Peyer's patch (tissue), 4 donors: ENCODE measurements at regions not wholly inside any gene's neighbourhood (a gene's known extent, or its start where the extent isn't known, plus 50 kb on each side); places are given as distances from the start of the nearest gene placed in this dataset.

Experiments
- DNase-seq, 3 donors: peaks; one replicate each; pipeline ENCODE4 v3.0.0-alpha.2; 2017 to 2019
- H3K27ac ChIP-seq, 4 donors: fragments of 200-600 bp; sonication (generic); one replicate each; pipeline ENCODE4 v1.5.1; 2016 to 2019
- H3K27me3 ChIP-seq, 2 donors: fragments of 200-600 bp; sonication (generic); one replicate each; pipeline ENCODE4 v1.5.1; 2019
- H3K36me3 ChIP-seq, 3 donors: fragments of 200-600 bp; sonication (generic); one replicate each; pipeline ENCODE4 v1.5.1; 2016 to 2019
- H3K4me1 ChIP-seq, 4 donors: fragments of 200-600 bp; sonication (generic); one replicate each; pipeline ENCODE4 v1.5.1; 2016 to 2019
- H3K4me3 ChIP-seq, 4 donors: fragments of 200-600 bp; sonication (generic); 1 replicate in 3 of 4; 2 replicates in 1 of 4; pipeline ENCODE4 v1.5.1; 2016 to 2019; ENCODE audit warnings: mild to moderate bottlenecking in 1 of 4
- H3K9me3 ChIP-seq, 4 donors: fragments of 200-600 bp; sonication (generic); one replicate each; pipeline ENCODE4 v1.5.1; 2016 to 2019; ENCODE audit warnings: mild to moderate bottlenecking in 1 of 4
- POLR2A ChIP-seq, 2 donors: fragments of 450-650 bp; IDR thresholded peaks; one replicate each; pipeline ENCODE4 v1.5.1; 2017; ENCODE audit warnings: antibody characterized with exemption in 2 of 2, mild to moderate bottlenecking in 2 of 2, moderate library complexity in 2 of 2
- TF ChIP-seq, protein P1 (sequence below), 6 experiments: fragments of 450-650 bp in 4 of 6; fragments of 200-600 bp in 2 of 6; sonication (generic) in 1 of 6; IDR thresholded peaks; one replicate each; pipeline ENCODE4 v1.5.1; 2017 to 2019; ENCODE audit warnings: antibody characterized with exemption in 6 of 6, mild to moderate bottlenecking in 3 of 6, moderate library complexity in 1 of 6

DNA sequence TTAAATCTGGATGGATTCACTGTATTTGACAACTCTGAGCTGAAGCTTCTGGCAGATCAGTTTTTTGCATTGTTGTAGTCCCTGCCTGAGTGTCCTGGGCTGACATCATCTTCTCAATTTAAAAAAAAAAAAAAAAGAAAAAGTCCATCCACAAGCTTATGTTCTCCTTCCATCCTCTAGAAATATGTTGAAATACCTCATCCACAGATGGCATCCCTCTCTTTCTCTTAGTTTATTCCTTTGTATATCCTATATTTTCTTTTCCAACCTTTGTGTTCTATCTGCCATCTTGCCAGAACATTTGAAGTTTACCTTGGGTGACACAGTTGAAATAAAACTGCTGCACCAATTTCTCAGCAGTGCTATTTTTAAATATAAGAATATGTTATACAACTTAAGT, 184.4 kb upstream of the PKN2 start:
- no peak for TF ChIP-seq POLR2A (IDR thresholded peaks at IDR 0.05)
- TF ChIP-seq, protein P1, sequence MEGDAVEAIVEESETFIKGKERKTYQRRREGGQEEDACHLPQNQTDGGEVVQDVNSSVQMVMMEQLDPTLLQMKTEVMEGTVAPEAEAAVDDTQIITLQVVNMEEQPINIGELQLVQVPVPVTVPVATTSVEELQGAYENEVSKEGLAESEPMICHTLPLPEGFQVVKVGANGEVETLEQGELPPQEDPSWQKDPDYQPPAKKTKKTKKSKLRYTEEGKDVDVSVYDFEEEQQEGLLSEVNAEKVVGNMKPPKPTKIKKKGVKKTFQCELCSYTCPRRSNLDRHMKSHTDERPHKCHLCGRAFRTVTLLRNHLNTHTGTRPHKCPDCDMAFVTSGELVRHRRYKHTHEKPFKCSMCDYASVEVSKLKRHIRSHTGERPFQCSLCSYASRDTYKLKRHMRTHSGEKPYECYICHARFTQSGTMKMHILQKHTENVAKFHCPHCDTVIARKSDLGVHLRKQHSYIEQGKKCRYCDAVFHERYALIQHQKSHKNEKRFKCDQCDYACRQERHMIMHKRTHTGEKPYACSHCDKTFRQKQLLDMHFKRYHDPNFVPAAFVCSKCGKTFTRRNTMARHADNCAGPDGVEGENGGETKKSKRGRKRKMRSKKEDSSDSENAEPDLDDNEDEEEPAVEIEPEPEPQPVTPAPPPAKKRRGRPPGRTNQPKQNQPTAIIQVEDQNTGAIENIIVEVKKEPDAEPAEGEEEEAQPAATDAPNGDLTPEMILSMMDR (IDR thresholded peaks at IDR 0.05) = no peak
- DNase-seq = no peak

DNA sequence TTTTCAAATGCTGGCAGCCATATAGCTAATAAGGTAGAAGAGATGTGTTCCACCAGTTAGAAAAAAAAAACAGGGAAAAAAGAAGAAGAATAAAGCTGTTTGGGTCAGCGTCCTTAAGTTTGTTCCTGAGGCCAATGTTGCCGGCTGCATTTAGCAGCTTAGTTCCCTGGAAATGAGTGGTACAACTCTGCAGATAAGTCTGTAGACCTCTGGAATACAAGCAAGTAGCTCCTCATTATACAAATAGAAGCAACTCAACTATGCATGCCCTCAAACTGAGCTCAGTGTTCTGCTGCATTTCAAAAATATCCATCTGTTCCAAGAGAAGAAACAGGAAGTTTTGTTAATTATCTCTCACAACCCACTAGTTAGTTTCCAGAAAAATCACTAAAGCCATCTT, 181.2 kb upstream of the PKN2 start:
- Histone ChIP-seq H3K27ac (no peak overlapping the region), H3K36me3 (no peaks in the 10 kb centered on the region), H3K9me3 (no peaks in the 10 kb centered on the region), H3K4me3 (no peak overlapping the region), H3K27me3 (no peaks in the 10 kb centered on the region), H3K4me1 (no peaks in the 10 kb centered on the region)
- DNase-seq = no peak
- TF ChIP-seq, protein P1 (IDR thresholded peaks at IDR 0.05) = no peak
- no peak for TF ChIP-seq POLR2A (IDR thresholded peaks at IDR 0.05)

More for the DNA sequence above, 184.4 kb upstream of the PKN2 start:
- Histone ChIP-seq H3K4me3 (no peak overlapping the region), H3K27me3 (no peaks in the 10 kb centered on the region), H3K27ac (no peak overlapping the region), H3K36me3 (no peaks in the 10 kb centered on the region), H3K9me3 (no peaks in the 10 kb centered on the region), H3K4me1 (no peaks in the 10 kb centered on the region)

DNA sequence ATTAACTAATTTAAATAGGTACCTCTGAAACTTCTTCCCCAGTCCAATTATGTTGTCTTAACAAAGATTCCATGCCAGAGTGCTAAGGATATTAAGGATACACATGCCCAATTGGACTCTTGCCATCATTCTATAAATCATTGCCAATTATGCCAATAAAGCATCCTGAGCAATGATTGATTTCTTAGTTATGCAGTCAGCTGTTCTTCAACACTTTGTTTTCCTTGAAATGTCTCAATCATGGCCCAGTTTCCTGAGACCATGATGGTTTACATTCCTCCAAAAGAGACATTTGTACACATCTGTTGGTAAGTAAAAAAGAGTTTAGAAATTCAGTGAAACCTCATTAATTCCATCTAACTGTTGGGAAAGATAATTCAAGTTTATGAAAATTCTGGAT, 180.4 kb upstream of the PKN2 start:
- no peak overlapping the region for H3K27ac ChIP-seq
- H3K4me1 ChIP-seq = no peaks in the 10 kb centered on the region
- H3K27me3 ChIP-seq = no peaks in the 10 kb centered on the region
- no peak for DNase-seq
- no peak overlapping the region for H3K4me3 ChIP-seq
- no peaks in the 10 kb centered on the region for H3K36me3 ChIP-seq
- TF ChIP-seq, protein P1 (IDR thresholded peaks at IDR 0.05) = no peak
- no peak for TF ChIP-seq POLR2A (IDR thresholded peaks at IDR 0.05)
- H3K9me3 ChIP-seq = no peaks in the 10 kb centered on the region

DNA sequence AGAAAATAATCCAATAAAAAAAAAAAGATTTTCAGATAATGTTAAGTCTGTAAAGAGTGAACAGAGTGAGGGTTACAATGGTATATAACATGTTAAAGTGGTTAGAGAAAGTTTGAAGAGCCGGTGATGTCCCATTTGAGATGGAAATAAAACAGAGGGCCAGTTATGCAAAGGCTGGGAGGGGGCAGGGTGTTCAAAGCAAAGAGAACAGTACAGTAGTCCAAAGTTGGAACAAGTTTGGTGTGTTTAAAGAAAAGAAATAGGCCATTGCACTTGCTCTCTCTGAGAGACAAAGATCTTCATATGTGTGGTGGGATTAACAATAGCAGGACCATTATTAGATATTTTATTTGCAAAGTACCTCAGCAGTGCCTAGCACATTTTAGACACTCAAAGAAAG, 179.5 kb upstream of the PKN2 start:
- no peak overlapping the region for H3K4me3 ChIP-seq
- no peaks in the 10 kb centered on the region for H3K9me3 ChIP-seq
- no peak overlapping the region for H3K27ac ChIP-seq
- no peak for TF ChIP-seq POLR2A (IDR thresholded peaks at IDR 0.05)
- TF ChIP-seq, protein P1 (IDR thresholded peaks at IDR 0.05) = no peak
- H3K4me1 ChIP-seq = no peaks in the 10 kb centered on the region
- no peaks in the 10 kb centered on the region for H3K36me3 ChIP-seq
- DNase-seq = no peak
- H3K27me3 ChIP-seq = no peaks in the 10 kb centered on the region

DNA sequence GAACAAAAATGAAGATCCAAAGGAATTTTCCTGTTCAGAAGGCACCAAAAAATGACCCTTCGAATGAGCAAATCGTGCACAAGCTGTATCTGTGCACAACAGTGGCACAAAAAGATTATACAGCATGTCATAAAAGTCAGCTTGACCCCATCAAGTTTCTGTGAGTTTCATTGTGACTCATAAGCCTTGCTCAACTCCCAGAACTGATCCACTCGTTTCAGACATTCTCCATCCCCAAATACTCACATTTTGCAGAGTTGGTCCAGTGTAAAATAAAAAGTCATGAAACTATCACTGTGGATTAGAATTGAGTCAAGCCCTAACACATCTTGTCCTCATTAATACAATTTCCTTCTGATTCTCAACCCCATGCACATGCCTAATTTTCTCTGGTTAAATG, 174.7 kb upstream of the PKN2 start:
- no peaks in the 10 kb centered on the region for H3K9me3 ChIP-seq
- no peak for DNase-seq
- H3K4me1 ChIP-seq = no peaks in the 10 kb centered on the region

More for the DNA sequence above, 174.7 kb upstream of the PKN2 start:
- TF ChIP-seq, protein P1 (IDR thresholded peaks at IDR 0.05) = no peak
- TF ChIP-seq POLR2A (IDR thresholded peaks at IDR 0.05) = no peak
- Histone ChIP-seq H3K27me3 (no peaks in the 10 kb centered on the region), H3K27ac (no peak overlapping the region), H3K36me3 (no peaks in the 10 kb centered on the region), H3K4me3 (no peak overlapping the region)
